Breast epithelium (tissue), 3 donors: ENCODE measurements at regions not wholly inside any gene's neighbourhood (a gene's known extent, or its start where the extent isn't known, plus 50 kb on each side); places are given as distances from the start of the nearest gene placed in this dataset.

Source experiments
- CTCF ChIP-seq, 3 donors: fragments of 450-650 bp; IDR thresholded peaks; one replicate each; pipeline ENCODE4 v1.5.1; 2016 to 2017; ENCODE audit warnings: antibody characterized with exemption in 3 of 3, mild to moderate bottlenecking in 3 of 3, moderate library complexity in 3 of 3
- POLR2A ChIP-seq: fragments of 450-650 bp; IDR thresholded peaks from one replicate; pipeline ENCODE4 v1.6.1; 2016; ENCODE audit warnings: antibody characterized with exemption, mild to moderate bottlenecking, moderate library complexity
- POLR2AphosphoS5 ChIP-seq, 3 donors: sonication (generic); formaldehyde crosslinking; IDR thresholded peaks; one replicate each; pipeline ENCODE4 v1.6.1; 2017; ENCODE audit warnings: antibody characterized with exemption in 3 of 3

DNA sequence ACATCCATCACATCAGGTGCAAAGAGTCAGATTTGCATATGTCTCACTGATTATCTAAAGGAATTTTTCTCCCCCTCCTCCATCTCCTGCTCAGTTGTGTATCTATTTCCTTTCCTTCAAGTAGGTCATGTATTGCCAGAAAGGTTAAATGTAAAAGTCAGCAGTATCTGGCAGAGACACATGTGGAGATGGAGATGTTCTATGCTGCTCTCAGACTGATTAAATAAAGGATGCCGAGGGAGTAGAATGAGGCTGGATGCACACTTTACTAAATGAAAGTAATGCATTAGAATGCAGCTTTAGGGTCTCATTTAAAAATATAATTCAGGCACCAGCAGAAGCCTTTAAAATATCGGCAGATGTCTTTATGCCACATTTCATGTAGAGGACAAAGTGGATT is 555.3 kb downstream of the RNF144A start:
- TF ChIP-seq CTCF (IDR thresholded peaks at IDR 0.05) (no peak), POLR2A (no peak), POLR2AphosphoS5 (IDR thresholded peaks at IDR 0.05) (no peak)
